ENCODE measurements at regions not wholly inside any gene's neighbourhood (a gene's known extent, or its start where the extent isn't known, plus 50 kb on each side); places are given as distances from the start of the nearest gene placed in this dataset.
"Not testable (repeated sequence)": the region's sequence is repeated elsewhere in the genome, so short reads cannot be mapped to it uniquely, and the experiment has no call there.

GRCh38 chr4:14336656-14337055 lies 665.6 kb upstream of the CPEB2 start:
- DNase-seq = no peak

GRCh38 chr4:14337892-14338584 lies 664.2 kb upstream of the CPEB2 start:
- DNase-seq = no peak

- DNase-seq = no peak
These were observed 663.6 kb upstream of the CPEB2 start for GRCh38 chr4:14338585-14339265.

- no peak for DNase-seq
These were observed 662.6 kb upstream of the CPEB2 start for GRCh38 chr4:14339715-14340114.

GRCh38 chr4:14340321-14340720 lies 662.0 kb upstream of the CPEB2 start:
- no peak for DNase-seq

GRCh38 chr4:14343961-14344360 lies 658.3 kb upstream of the CPEB2 start:
- DNase-seq = no peak

GRCh38 chr4:14345356-14345775 lies 656.9 kb upstream of the CPEB2 start:
- DNase-seq = no peak

DNA sequence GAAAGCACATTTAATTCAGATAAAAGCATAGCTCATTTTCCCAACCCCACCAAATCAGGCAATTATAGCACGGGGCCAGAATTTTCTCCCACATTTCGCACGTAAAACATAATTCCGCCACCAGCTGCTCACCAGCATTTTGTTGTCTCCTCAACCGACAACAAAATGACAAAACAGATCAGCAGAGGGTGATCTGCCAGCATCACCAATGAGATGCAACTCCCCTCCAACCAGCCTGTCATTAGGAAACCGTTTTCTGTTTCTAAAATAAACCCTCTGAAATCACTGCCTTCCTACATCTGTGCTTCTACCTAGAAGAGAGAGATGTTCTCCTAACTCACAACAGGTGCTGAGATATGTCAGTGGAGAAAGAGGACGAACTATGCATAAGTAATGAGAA lies 654.8 kb upstream of the CPEB2 start:
- DNase-seq = no peak

DNA sequence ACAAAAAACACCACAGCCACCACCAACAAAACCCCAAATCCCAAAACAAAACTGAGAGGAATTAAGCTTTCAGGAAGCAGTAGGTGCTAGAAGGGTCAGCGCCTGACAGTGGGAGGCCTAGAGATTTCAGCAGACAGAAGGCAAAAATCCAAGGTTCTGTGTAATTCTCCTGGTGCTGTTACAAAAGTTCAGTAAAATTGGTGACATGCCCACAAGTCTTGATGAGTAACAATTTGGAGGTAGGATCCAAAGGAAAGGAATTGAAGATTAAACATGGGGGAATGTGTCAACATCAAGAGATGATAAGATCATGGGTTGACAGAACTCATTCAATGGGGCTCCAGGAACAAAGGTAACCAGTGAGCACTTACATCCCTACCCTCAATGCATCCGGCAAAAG lies 653.8 kb upstream of the CPEB2 start:
- no peak for DNase-seq

GRCh38 chr4:14358544-14359160 lies 643.6 kb upstream of the CPEB2 start:
- DNase-seq = not testable (repeated sequence)

- no peak for DNase-seq
These were observed 642.3 kb upstream of the CPEB2 start for GRCh38 chr4:14359991-14360390.

GRCh38 chr4:14361084-14361483 lies 641.2 kb upstream of the CPEB2 start:
- no peak for DNase-seq

- DNase-seq = no peak
These were observed 639.9 kb upstream of the CPEB2 start for GRCh38 chr4:14362385-14362784.

GRCh38 chr4:14364953-14365536 lies 637.2 kb upstream of the CPEB2 start:
- no peak for DNase-seq

GRCh38 chr4:14368391-14368790 lies 633.9 kb upstream of the CPEB2 start:
- DNase-seq = no peak

DNA sequence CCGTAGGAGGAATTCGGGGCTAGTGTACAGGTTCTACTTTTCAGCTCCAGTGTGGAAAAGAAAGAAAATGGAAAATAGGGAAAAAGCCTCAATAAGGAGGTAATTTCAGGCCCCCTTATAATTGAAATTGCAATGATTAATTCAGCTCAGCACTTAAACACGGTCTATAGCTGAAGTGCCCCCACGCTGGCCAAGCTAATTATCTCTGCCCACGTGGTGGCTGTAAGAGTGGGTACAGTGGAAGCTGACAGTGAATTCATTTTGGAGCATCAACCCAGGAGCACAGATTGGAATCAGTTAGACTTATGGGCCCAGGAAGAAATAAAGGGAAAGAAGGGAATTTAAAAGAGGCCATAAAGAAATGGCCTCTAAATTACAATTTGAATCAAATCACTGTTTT lies 631.1 kb upstream of the CPEB2 start:
- no peak for DNase-seq

GRCh38 chr4:14375816-14376215 lies 626.5 kb upstream of the CPEB2 start:
- DNase-seq = no peak

- no peak for DNase-seq
These were observed 623.1 kb upstream of the CPEB2 start for GRCh38 chr4:14379183-14379582.

DNA sequence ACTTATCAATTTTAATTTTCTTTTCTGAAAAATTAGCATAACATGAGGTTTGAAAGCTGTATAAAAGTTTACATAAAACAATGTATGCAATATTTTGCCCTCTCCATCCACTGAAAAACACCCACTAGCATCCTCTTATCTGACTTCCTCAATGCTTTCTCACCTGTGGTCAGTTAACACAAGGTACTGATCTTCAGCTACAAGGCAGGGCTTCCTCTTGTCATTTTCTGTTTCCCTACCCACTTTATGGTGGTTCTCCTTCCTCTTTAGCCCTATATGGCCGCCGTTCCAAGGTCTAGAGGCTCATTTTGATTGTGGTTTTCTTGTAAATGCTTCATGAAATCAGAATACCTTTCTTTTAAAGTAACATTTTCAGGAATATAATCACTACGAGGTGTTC lies 618.6 kb upstream of the CPEB2 start:
- no peak for DNase-seq

GRCh38 chr4:14384824-14385223 lies 617.5 kb upstream of the CPEB2 start:
- DNase-seq = no peak

- DNase-seq = no peak
These were observed 616.1 kb upstream of the CPEB2 start for GRCh38 chr4:14386196-14386595.

DNA sequence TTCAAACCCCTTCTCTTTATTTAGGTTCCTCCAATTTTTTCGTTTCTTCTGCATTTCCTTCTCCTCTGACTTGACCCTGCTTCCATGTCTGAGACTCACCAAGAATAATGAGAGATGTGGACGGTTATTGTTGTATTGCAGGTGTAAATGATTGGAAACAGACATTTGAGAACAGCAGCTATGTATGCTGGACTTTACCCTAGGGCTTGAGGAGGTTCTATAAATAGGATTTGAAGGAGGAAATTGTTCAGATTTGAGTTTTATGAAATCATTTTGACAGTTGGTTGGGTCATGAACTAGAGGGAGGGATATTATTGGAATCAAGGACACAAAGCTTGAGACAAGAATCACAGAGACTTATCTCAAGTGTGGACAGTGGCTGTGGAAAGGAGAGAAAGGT lies 614.6 kb upstream of the CPEB2 start:
- DNase-seq = no peak

DNA sequence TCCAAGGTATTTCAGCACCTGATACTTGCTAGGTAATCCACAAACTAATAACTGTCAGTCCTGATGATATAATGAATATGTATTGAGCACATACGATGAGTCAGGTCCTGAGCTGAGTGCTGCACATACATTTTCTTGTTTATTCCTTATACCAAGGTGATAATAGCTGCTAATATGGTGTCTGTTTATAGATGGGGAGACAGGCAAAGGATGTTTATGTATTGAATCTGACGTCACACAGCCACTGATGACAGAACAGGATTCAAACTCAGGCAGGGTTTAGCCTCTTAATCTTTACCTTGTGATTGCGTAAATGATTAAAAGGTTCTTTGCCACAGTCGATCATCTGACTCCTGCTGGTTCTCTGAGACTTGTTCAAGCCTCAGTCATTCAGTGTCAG lies 609.9 kb upstream of the CPEB2 start:
- no peak for DNase-seq

- no peak for DNase-seq
These were observed 606.1 kb upstream of the CPEB2 start for GRCh38 chr4:14396183-14396582.
